GM12878 (cell line): ENCODE measurements at regions not wholly inside any gene's neighbourhood (a gene's known extent, or its start where the extent isn't known, plus 50 kb on each side); places are given as distances from the start of the nearest gene placed in this dataset.

Experiments used
- ATAC-seq: fragments of 200-7000 bp; cut with Tn5 transposase; 3 replicates; pipeline ENCODE4 v1.9.1; 2020; ENCODE audit warnings: mild to moderate bottlenecking, moderate library complexity
- BruUV-seq: library from RNA; stranded (reverse); fragments of 400-500 nt; replicated peaks from 2 replicates; lab custom pipeline; 2021; lab: Mats Ljungman, UMichigan
- CTCF ChIA-PET: fragments of 300-600 bp; sonication (Branson Sonifier 250); formaldehyde crosslinking; extraction: SDS; loops from one replicate; lab custom pipeline; 2021; ENCODE audit warnings: inconsistent platforms; lab: Yijun Ruan, JAX
- POLR2A ChIA-PET: fragments of 350-600 bp; formaldehyde crosslinking; extraction: SDS; loops from one replicate; lab custom pipeline; 2021; ENCODE audit warnings: inconsistent platforms; lab: Charles Lee
- RAD21 ChIA-PET: fragments of 300-600 bp; sonication (Branson Sonifier 250); formaldehyde crosslinking; loops from one replicate; lab custom pipeline; 2023; ENCODE audit warnings: antibody characterized with exemption; ENCODE audit not compliant: unreplicated experiment; lab: Charles Lee
- SMC1A ChIA-PET: fragments of 300-600 bp; sonication (Branson Sonifier 250); formaldehyde crosslinking; loops from one replicate; lab custom pipeline; 2023; ENCODE audit not compliant: unreplicated experiment, uncharacterized antibody; lab: Charles Lee
- DNase-seq: peaks from one replicate; pipeline ENCODE4 v3.0.0-alpha.2; 2011; ENCODE audit warnings: low read depth, low spot score
- FAIRE-seq: peaks from 3 replicates; lab custom pipeline; 2011; peaks lifted over from hg19 to GRCh38; lab: Jason Lieb, UNC
- H2AFZ ChIP-seq: 2 replicates; pipeline ENCODE4 v1.6.0; 2011; ENCODE audit warnings: low read depth, low read length, control low read depth; ENCODE audit not compliant: control insufficient read depth
- H3K27ac ChIP-seq: 2 replicates; pipeline ENCODE4 v1.5.1; 2011; ENCODE audit warnings: control low read depth; ENCODE audit not compliant: control insufficient read depth, insufficient read depth
- H3K27me3 ChIP-seq, 2 experiments: replicated peaks in 1 of 2; 2 replicates each; pipeline versions ENCODE4 v1.6.0 to v1.6.1; 2011; ENCODE audit warnings: low read length in 1 of 2; ENCODE audit not compliant: control insufficient read depth in 2 of 2, insufficient read depth in 2 of 2
- H3K36me3 ChIP-seq, 2 experiments: 2 replicates each; pipeline ENCODE4 v1.5.1; 2011; ENCODE audit warnings: low read length in 1 of 2; ENCODE audit not compliant: control insufficient read depth in 2 of 2, insufficient read depth in 2 of 2
- H3K4me1 ChIP-seq: 2 replicates; pipeline ENCODE4 v1.6.1; 2011; ENCODE audit warnings: mild to moderate bottlenecking, low read length, moderate library complexity, mixed read lengths; ENCODE audit not compliant: control insufficient read depth, insufficient read depth
- H3K4me2 ChIP-seq: 2 replicates; pipeline ENCODE4 v1.6.0; 2011; ENCODE audit warnings: control low read depth; ENCODE audit not compliant: control insufficient read depth, insufficient read depth
- H3K4me3 ChIP-seq: fragments of 200-600 bp; sonication (generic); 2 replicates; pipeline ENCODE4 v1.5.1; 2016
- H3K79me2 ChIP-seq: 2 replicates; pipeline ENCODE4 v1.6.0; 2011; ENCODE audit warnings: low read length; ENCODE audit not compliant: control insufficient read depth, insufficient read depth
- H3K9ac ChIP-seq: 2 replicates; pipeline ENCODE4 v1.8.0; 2011; ENCODE audit warnings: low read length, control low read depth, mixed read lengths; ENCODE audit not compliant: control insufficient read depth, insufficient read depth
- H3K9me3 ChIP-seq: replicated peaks from 3 replicates; pipeline ENCODE4 v1.5.1; 2011; ENCODE audit warnings: mild to moderate bottlenecking, low read length; ENCODE audit not compliant: control insufficient read depth, insufficient read depth
- H4K20me1 ChIP-seq: 2 replicates; pipeline ENCODE4 v1.6.0; 2011; ENCODE audit not compliant: control insufficient read depth, insufficient read depth
- CBX3 ChIP-seq: fragments of 200-600 bp; sonication (generic); IDR thresholded peaks from 2 replicates; pipeline ENCODE4 v1.6.1; 2016; ENCODE audit warnings: low read depth, borderline replicate concordance
- CREB1 ChIP-seq: IDR thresholded peaks from 2 replicates; pipeline ENCODE4 v1.6.1; 2012; ENCODE audit warnings: low read depth, mild to moderate bottlenecking, inconsistent platforms
- EP300 ChIP-seq, 2 experiments: fragments of 150-350 bp in 1 of 2; IDR thresholded peaks; 2 replicates each; pipeline ENCODE4 v1.6.1; 2011 to 2012; ENCODE audit warnings: low read depth in 2 of 2, low read length in 2 of 2, borderline replicate concordance in 1 of 2, improper control_type of control experiment in 1 of 2, inconsistent platforms in 1 of 2; ENCODE audit not compliant: control insufficient read depth in 1 of 2
- FOS ChIP-seq: IDR thresholded peaks from 3 replicates; pipeline ENCODE4 v1.6.1; 2011; ENCODE audit warnings: borderline replicate concordance; ENCODE audit not compliant: insufficient read length; ENCODE audit errors: extremely low read depth
- HDAC6 ChIP-seq: fragments of 200-600 bp; sonication (generic); IDR thresholded peaks from one replicate; pipeline ENCODE4 v1.8.0; 2017; ENCODE audit warnings: antibody characterized with exemption; ENCODE audit not compliant: unreplicated experiment
- POLR2A ChIP-seq: IDR thresholded peaks from 2 replicates; pipeline ENCODE4 v1.6.1; 2011; ENCODE audit warnings: low read depth, mild to moderate bottlenecking, low read length
- RB1 ChIP-seq: fragments of 450-650 bp; formaldehyde crosslinking; IDR thresholded peaks from 2 replicates; pipeline ENCODE4 v1.6.1; 2017; ENCODE audit warnings: mild to moderate bottlenecking, borderline replicate concordance
- RBBP5 ChIP-seq: fragments of 200-600 bp; sonication (generic); conservative IDR thresholded peaks from 2 replicates; pipeline ENCODE4 v1.6.1; 2016
- RELA ChIP-seq: fragments of 450-650 bp; IDR thresholded peaks from 2 replicates; pipeline ENCODE4 v1.8.0; 2014; ENCODE audit warnings: borderline replicate concordance; ENCODE audit not compliant: partially characterized antibody
- SMAD5 ChIP-seq: IDR thresholded peaks from 2 replicates; pipeline ENCODE4 v1.6.1; 2016; ENCODE audit warnings: antibody characterized with exemption, low read depth
- SMC3 ChIP-seq: IDR thresholded peaks from 2 replicates; pipeline ENCODE4 v1.6.1; 2011; ENCODE audit warnings: low read length, improper control_type of control experiment, borderline replicate concordance
- SPI1 ChIP-seq: IDR thresholded peaks from 2 replicates; pipeline ENCODE4 v1.6.1; 2011; ENCODE audit warnings: low read depth, mild to moderate bottlenecking, low read length, moderate library complexity, borderline replicate concordance; ENCODE audit not compliant: insufficient read depth
- SRF ChIP-seq, 2 experiments: IDR thresholded peaks; 2 replicates each; pipeline ENCODE4 v1.6.1; 2011; ENCODE audit warnings: low read depth in 2 of 2, low read length in 2 of 2, mild to moderate bottlenecking in 1 of 2, moderate library complexity in 1 of 2
- SUZ12 ChIP-seq: fragments of 200-600 bp; sonication (generic); IDR thresholded peaks from one replicate; pipeline ENCODE4 v1.6.1; 2018; ENCODE audit warnings: antibody characterized with exemption, mild to moderate bottlenecking; ENCODE audit not compliant: unreplicated experiment
- TCF7 ChIP-seq: IDR thresholded peaks from 2 replicates; pipeline ENCODE4 v1.6.1; 2014; ENCODE audit warnings: antibody characterized with exemption, borderline replicate concordance
- ZSCAN29 ChIP-seq: fragments of 450-650 bp; IDR thresholded peaks from 2 replicates; pipeline ENCODE4 v1.6.1; 2017; ENCODE audit warnings: mild to moderate bottlenecking, moderate library complexity
- WGBS: methylation state at CpG from one replicate; pipeline ENCODE4 v1.1.6; 2016; ENCODE audit warnings: low lambda C conversion rate; ENCODE audit not compliant: insufficient replicate concordance, insufficient coverage; ENCODE audit errors: missing lambda C conversion rate; 5-methylcytosine and 5-hydroxymethylcytosine counted together
- in situ Hi-C: fragments of 300-500 bp; cut with MboI; formaldehyde crosslinking; loops from 9 replicates; pipeline ENCODE4 v1.14.3; 2018; ENCODE audit warnings: mixed read lengths
- intact Hi-C: fragments of 100-400 bp; cut with micrococcal nuclease; formaldehyde crosslinking; loops from one replicate; pipeline ENCODE4 v1.14.2; 2022; ENCODE audit not compliant: unreplicated experiment
- TF ChIP-seq, protein P1 (sequence below): IDR thresholded peaks from 2 replicates; pipeline ENCODE4 v1.6.1; 2011; ENCODE audit warnings: borderline replicate concordance, low read depth, mild to moderate bottlenecking, moderate library complexity, low read length; ENCODE audit not compliant: insufficient read depth, poor library complexity, severe bottlenecking
- TF ChIP-seq, protein P2 (sequence below): fragments of 450-650 bp; IDR thresholded peaks from 2 replicates; pipeline ENCODE4 v1.6.1; 2017; ENCODE audit warnings: low read depth, mild to moderate bottlenecking, moderate library complexity
- TF ChIP-seq, protein P3 (sequence below): fragments of 450-650 bp; IDR thresholded peaks from 2 replicates; pipeline ENCODE4 v1.6.1; 2017; ENCODE audit warnings: mild to moderate bottlenecking

DNA sequence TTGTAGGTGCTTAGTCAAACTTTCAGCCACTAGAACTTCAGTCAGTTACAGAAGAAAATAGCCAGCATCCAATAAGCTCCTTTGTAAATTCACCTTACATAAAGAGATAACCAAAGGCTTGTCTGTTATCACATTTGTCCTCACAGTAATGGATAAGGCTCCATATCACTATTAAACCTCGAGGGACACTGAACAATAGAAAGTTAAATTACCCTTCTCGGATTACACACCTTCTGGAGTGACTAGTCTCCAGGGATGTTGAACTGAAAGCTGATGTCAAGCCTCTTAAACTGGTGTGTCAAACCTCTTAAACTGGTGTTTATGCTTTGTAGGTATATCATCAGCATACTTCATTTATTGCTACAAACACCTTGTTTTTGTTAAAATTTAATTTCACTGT, 639.0 kb downstream of the CENPC start (continued):
- TF ChIP-seq, protein P1, sequence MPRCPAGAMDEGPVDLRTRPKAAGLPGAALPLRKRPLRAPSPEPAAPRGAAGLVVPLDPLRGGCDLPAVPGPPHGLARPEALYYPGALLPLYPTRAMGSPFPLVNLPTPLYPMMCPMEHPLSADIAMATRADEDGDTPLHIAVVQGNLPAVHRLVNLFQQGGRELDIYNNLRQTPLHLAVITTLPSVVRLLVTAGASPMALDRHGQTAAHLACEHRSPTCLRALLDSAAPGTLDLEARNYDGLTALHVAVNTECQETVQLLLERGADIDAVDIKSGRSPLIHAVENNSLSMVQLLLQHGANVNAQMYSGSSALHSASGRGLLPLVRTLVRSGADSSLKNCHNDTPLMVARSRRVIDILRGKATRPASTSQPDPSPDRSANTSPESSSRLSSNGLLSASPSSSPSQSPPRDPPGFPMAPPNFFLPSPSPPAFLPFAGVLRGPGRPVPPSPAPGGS: no peak
- TF ChIP-seq SPI1: no peak
- TF ChIP-seq SMC3: no peak
- no peak for TF ChIP-seq EP300 (IDR thresholded peaks at IDR 0.05; ENCODE audit: borderline replicate concordance in 1 of 2, control insufficient read depth in 1 of 2, low read depth in 2 of 2, low read length in 2 of 2)
- TF ChIP-seq, all 136 proteins: peak for 0

DNA sequence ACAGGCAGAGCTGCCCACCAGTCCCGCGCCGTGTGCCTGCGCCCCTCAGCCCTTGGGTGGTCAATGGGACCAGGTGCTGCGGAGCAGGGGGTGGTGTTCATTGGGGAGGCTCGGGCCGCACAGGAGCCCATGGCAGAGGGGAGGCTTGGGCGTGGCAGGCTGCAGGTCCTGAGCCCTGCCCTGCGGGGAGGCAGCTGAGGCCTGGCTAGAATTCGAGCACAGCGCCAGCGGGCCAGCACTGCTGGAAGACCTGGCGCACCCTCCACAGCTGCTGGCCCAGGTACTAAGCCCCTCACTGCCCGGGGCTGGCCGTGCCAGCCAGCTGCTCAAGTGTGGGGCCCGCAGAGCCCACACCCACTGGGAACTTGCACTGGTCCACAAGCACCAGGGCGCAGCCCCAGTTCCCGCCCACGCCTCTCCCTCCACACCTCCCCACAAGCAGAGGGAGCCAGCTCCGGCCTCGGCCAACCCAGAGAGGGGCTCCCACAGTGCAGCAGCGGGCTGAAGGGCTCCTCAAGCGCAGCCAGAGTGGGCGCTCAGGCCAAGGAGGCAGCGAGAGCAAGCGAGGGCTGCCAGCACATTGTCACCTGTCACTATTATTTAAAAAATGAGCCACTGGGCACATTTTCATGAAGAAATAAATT, 645.8 kb downstream of the CENPC start:
- Histone ChIP-seq H3K36me3 (no peaks in the 10 kb centered on the region), H3K27ac (no peak overlapping the region), H3K4me2 (no peak overlapping the region), H4K20me1 (no peaks in the 10 kb centered on the region), H3K27me3 (no peaks in the 10 kb centered on the region), H3K9ac (no peak overlapping the region), H3K4me3 (no peak overlapping the region), H3K9me3 (no peaks in the 10 kb centered on the region; the same call in 2 of the 3 replicates), H3K4me1 (no peaks in the 10 kb centered on the region), H2AFZ (no peak overlapping the region), H3K79me2 (no peaks in the 10 kb centered on the region)
- 43% methylated on average over 26 of the region's 26 CpGs for WGBS
- DNase-seq (no peak), ATAC-seq (no peak), FAIRE-seq (no peak)
- BruUV-seq: no TSS peak
- intact Hi-C loops (no loop called here), in situ Hi-C loops (no loop called here)
- SMC1A ChIA-PET: no interaction called here
- POLR2A ChIA-PET: no interaction called here
- RAD21 ChIA-PET: no interaction called here
- CTCF ChIA-PET: no interaction called here
- TF ChIP-seq CREB1 (no peak), TCF7 (no peak), SMAD5 (no peak), RBBP5 (no peak), RELA (no peak), POLR2A (no peak), ZSCAN29 (no peak), HDAC6 (no peak), CBX3 (no peak), SUZ12 (no peak), FOS (no peak), SRF (IDR thresholded peaks at IDR 0.05; ENCODE audit: low read depth in 2 of 2, low read length in 2 of 2) (no peak), RB1 (no peak)
- TF ChIP-seq, protein P2, sequence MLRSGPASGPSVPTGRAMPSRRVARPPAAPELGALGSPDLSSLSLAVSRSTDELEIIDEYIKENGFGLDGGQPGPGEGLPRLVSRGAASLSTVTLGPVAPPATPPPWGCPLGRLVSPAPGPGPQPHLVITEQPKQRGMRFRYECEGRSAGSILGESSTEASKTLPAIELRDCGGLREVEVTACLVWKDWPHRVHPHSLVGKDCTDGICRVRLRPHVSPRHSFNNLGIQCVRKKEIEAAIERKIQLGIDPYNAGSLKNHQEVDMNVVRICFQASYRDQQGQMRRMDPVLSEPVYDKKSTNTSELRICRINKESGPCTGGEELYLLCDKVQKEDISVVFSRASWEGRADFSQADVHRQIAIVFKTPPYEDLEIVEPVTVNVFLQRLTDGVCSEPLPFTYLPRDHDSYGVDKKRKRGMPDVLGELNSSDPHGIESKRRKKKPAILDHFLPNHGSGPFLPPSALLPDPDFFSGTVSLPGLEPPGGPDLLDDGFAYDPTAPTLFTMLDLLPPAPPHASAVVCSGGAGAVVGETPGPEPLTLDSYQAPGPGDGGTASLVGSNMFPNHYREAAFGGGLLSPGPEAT: no peak
- TF ChIP-seq, protein P3, sequence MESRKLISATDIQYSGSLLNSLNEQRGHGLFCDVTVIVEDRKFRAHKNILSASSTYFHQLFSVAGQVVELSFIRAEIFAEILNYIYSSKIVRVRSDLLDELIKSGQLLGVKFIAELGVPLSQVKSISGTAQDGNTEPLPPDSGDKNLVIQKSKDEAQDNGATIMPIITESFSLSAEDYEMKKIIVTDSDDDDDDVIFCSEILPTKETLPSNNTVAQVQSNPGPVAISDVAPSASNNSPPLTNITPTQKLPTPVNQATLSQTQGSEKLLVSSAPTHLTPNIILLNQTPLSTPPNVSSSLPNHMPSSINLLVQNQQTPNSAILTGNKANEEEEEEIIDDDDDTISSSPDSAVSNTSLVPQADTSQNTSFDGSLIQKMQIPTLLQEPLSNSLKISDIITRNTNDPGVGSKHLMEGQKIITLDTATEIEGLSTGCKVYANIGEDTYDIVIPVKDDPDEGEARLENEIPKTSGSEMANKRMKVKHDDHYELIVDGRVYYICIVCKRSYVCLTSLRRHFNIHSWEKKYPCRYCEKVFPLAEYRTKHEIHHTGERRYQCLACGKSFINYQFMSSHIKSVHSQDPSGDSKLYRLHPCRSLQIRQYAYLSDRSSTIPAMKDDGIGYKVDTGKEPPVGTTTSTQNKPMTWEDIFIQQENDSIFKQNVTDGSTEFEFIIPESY: no peak
